Spleen (tissue), 7 donors: ENCODE measurements at regions not wholly inside any gene's neighbourhood (a gene's known extent, or its start where the extent isn't known, plus 50 kb on each side); places are given as distances from the start of the nearest gene placed in this dataset.

Source experiments
- CTCF ChIP-seq, 11 experiments: fragments of 200-600 bp in 7 of 11; fragments of 450-650 bp in 4 of 11; sonication (generic) in 4 of 11; IDR thresholded peaks in 8 of 11; conservative IDR thresholded peaks in 3 of 11; 1 replicate in 7 of 11; 2 replicates in 4 of 11; pipeline versions ENCODE4 v1.4.0 to v1.8.0; 2016 to 2021; ENCODE audit warnings: antibody characterized with exemption in 11 of 11, inconsistent platforms in 4 of 11, mild to moderate bottlenecking in 1 of 11
- POLR2A ChIP-seq, 3 donors: fragments of 450-650 bp; IDR thresholded peaks; one replicate each; pipeline ENCODE4 v1.5.1; 2017; ENCODE audit warnings: antibody characterized with exemption in 3 of 3, mild to moderate bottlenecking in 1 of 3
- POLR2AphosphoS5 ChIP-seq, 3 donors: sonication (generic); formaldehyde crosslinking; IDR thresholded peaks; one replicate each; pipeline ENCODE4 v1.5.1; 2017; ENCODE audit warnings: antibody characterized with exemption in 3 of 3
- donor health status: DM: no; HTN: no; CAD: no; lungs with moderate emphysema.
- donor health status: DM: no; HTN: no; CAD: no.
- donor health status: DM: no; HTN: no; CAD: no.

GRCh38 chr1:244226435-244226834, 175.4 kb downstream of the ZBTB18 start:
- TF ChIP-seq CTCF (IDR thresholded peaks at IDR 0.05 in 8 of 11, conservative IDR thresholded peaks at IDR 0.05 in 3 of 11) (no peak), POLR2A (IDR thresholded peaks at IDR 0.05) (no peak), POLR2AphosphoS5 (IDR thresholded peaks at IDR 0.05) (no peak)
